ENCODE measurements at regions not wholly inside any gene's neighbourhood (a gene's known extent, or its start where the extent isn't known, plus 50 kb on each side); places are given as distances from the start of the nearest gene placed in this dataset.

DNA sequence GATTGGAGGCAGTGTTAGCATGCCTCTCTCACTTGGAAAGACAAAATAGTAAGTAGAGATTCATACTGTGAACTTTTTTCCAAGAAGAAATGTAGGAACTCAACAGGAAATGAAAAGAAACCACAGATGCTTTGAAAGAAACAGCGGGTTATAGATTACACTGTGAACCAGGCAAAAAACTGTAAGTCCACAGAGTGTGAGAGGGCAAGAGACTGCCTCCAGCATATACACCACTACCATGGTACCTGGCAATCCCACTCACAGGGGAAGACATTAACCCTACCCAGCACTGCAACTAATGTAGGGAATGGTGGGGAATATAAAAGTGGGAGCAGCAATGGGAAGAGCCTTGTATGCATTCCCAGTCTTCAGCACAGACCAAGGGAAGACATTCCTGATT, 150.6 kb upstream of the GALNT5 start:
- no peak for DNase-seq (ENCODE audit: low spot score)
- TF ChIP-seq, protein P1, sequence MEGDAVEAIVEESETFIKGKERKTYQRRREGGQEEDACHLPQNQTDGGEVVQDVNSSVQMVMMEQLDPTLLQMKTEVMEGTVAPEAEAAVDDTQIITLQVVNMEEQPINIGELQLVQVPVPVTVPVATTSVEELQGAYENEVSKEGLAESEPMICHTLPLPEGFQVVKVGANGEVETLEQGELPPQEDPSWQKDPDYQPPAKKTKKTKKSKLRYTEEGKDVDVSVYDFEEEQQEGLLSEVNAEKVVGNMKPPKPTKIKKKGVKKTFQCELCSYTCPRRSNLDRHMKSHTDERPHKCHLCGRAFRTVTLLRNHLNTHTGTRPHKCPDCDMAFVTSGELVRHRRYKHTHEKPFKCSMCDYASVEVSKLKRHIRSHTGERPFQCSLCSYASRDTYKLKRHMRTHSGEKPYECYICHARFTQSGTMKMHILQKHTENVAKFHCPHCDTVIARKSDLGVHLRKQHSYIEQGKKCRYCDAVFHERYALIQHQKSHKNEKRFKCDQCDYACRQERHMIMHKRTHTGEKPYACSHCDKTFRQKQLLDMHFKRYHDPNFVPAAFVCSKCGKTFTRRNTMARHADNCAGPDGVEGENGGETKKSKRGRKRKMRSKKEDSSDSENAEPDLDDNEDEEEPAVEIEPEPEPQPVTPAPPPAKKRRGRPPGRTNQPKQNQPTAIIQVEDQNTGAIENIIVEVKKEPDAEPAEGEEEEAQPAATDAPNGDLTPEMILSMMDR (IDR thresholded peaks at IDR 0.05; ENCODE audit: extremely low read depth, missing control alignments), result no peak

DNA sequence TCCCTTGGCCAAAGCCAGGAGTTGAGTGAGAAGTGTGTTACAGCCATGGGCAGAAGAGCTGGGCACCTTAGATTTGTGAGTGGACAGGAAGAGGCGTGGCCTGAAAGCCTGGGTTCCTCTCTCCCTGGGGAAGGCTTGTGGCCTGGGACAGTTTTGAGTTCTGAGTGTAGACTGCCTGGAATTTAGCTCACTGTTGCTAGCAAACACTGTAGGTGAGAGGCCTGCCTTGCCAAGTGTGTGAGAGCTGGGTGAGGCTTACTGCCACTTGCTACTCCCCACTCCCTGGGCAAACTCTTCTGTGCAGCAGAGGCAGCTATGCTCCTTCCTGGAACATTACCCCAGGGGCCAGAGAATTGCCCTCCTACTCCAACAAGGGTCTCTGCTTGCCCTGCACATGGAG, 150.0 kb upstream of the GALNT5 start:
- no peak for DNase-seq (ENCODE audit: low spot score)
- TF ChIP-seq, protein P1 (IDR thresholded peaks at IDR 0.05; ENCODE audit: extremely low read depth, missing control alignments), result no peak

DNA sequence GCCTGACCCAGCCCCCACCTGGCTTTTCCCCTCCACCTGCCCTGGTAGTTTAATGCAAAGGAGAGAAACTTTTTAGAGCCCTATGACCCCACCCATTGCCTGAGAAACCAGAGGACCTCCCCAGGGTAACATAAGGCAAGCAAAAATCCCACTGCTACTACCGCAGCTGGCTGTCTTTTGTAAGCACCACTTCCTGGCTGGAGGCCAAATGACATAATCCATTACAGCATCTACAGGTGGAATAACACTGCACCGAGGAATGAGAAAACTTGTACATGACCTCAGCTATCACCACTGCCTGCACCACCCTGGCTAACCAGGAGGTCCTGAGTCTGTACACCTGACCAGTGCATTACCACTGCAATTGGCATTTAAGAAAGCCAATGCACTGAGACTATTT, 149.6 kb upstream of the GALNT5 start:
- DNase-seq (ENCODE audit: low spot score), result no peak
- TF ChIP-seq, protein P1 (IDR thresholded peaks at IDR 0.05; ENCODE audit: extremely low read depth, missing control alignments), result no peak

DNA sequence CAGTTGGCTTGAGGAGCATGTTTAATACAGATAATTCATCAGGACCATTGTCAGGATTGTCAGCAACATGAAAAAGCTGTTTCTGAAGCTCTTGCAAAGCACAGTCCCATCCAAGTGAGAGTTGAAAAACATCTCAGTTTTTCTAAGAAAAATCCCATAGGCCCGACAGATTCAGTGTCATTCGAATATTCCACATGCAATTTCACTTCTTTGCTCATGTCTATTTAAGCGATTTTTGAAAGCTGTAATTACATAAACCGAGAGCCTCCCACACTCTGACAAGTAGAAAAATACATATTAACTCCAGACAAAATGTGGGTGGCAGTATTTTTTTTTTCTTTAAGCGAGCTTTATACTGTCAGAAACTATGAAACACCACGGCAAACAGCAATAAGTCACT, 134.7 kb upstream of the GALNT5 start:
- DNase-seq (ENCODE audit: low spot score), result no peak
- TF ChIP-seq, protein P1 (IDR thresholded peaks at IDR 0.05; ENCODE audit: extremely low read depth, missing control alignments), result no peak

DNA sequence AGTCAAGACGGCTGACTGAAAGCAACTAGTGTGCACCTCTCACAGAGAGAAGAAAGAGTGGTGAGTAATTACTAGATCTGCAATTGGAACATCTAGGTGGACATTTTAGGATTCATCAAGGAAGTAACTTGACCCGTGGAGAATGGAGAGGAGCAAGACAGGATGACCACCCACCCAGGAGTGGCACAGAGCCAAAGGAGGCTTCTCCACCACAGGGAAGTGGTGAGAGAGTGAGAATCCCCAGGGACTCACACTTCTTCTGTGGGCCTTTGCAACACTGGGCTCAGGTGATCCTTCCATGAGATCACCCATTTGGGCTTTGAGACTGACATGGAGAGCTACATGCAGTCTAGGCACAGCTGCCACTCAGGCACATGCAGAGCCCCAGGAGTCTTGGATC, 132.8 kb upstream of the GALNT5 start:
- DNase-seq (ENCODE audit: low spot score), result no peak
- TF ChIP-seq, protein P1 (IDR thresholded peaks at IDR 0.05; ENCODE audit: extremely low read depth, missing control alignments), result no peak

DNA sequence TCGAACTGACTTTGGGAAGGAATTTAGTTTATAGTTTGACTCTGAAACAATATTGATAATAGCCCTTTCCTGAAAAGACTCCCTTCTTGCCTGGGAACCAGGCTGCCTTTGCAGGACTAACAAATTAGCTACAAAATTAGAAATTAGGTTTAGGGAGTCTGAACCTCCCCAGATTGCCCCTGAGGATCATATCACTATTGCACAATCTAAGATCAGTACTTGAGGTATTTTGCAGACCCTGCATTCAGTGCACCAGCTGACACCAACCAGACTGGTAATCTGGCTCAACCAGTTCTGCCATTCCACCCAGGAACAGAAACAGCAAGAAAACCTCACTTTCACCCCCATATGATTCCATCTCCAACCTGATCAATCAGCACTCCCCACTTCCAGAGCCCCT, 131.8 kb upstream of the GALNT5 start:
- TF ChIP-seq, protein P1 (IDR thresholded peaks at IDR 0.05; ENCODE audit: extremely low read depth, missing control alignments), result no peak
- no peak for DNase-seq (ENCODE audit: low spot score)

DNA sequence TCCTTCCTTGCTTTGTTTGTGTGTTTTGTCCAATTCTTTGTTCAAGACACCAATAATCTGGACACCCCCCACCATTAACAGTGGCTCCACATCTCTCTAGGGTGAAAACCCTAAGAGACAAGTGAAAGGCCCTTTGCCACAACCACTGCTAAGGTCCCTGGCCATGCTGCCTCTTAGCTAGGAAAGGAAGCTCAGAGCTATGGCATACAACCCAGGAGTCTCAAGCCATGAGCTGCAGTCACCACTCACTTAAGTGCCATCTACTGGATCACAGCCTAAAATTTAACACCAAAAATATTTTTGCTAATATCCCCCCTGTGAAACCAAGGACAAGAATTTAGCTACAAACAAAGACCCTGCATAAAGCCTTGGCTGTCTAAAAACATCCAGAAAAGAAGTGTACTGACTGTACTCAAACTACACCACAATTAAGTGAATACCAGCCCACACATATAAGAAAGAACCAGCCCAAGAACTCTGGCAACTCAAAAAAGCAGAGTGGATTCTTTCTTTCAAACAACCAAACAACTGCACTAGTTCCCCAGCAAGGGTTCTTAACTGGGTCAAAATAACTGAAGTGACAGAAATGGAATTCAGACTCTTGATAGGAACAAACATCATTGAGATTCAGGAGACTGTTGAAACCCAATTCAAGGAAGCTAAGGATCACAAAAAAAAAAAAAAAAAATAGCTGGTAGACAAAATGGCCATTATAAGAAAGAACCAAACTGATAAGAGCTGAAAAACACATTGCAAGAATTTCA, 130.1 kb upstream of the GALNT5 start:
- TF ChIP-seq, protein P1 (IDR thresholded peaks at IDR 0.05; ENCODE audit: extremely low read depth, missing control alignments), result no peak
- DNase-seq (ENCODE audit: low spot score), result no peak

All from GM20000 (cell line).